RWPE2 (cell line): ENCODE measurements at regions not wholly inside any gene's neighbourhood (a gene's known extent, or its start where the extent isn't known, plus 50 kb on each side); places are given as distances from the start of the nearest gene placed in this dataset.

Source experiments
- ATAC-seq: fragments of 200-7000 bp; cut with Tn5 transposase; 3 replicates; pipeline ENCODE4 v1.9.1; 2021; ENCODE audit warnings: low read depth
- DNase-seq: peaks from one replicate; pipeline ENCODE4 v3.0.0-alpha.2; 2020; ENCODE audit warnings: low spot score
- H3K27ac ChIP-seq: fragments of 450-650 bp; 2 replicates; pipeline ENCODE4 v1.5.1; 2017; ENCODE audit warnings: mild to moderate bottlenecking; ENCODE audit not compliant: poor library complexity, severe bottlenecking
- H3K27me3 ChIP-seq: fragments of 250-450 bp; sonication (Bioruptor Pico); 2 replicates; pipeline ENCODE4 v1.5.1; 2021; ENCODE audit warnings: mild to moderate bottlenecking, moderate library complexity; ENCODE audit not compliant: insufficient read depth, poor library complexity, severe bottlenecking
- H3K36me3 ChIP-seq: fragments of 250-450 bp; sonication (Bioruptor Pico); 2 replicates; pipeline ENCODE4 v1.5.1; 2020; ENCODE audit warnings: low read depth, mild to moderate bottlenecking, moderate library complexity
- H3K4me1 ChIP-seq: fragments of 250-450 bp; sonication (Bioruptor Pico); 2 replicates; pipeline ENCODE4 v1.5.1; 2021; ENCODE audit warnings: mild to moderate bottlenecking, moderate library complexity; ENCODE audit not compliant: insufficient read depth, poor library complexity, severe bottlenecking
- H3K4me3 ChIP-seq: fragments of 250-450 bp; sonication (Bioruptor Pico); 2 replicates; pipeline ENCODE4 v1.5.1; 2021; ENCODE audit warnings: mild to moderate bottlenecking, moderate library complexity; ENCODE audit not compliant: severe bottlenecking
- H3K9me3 ChIP-seq: fragments of 250-450 bp; sonication (Bioruptor Pico); 2 replicates; pipeline ENCODE4 v1.5.1; 2021; ENCODE audit warnings: mild to moderate bottlenecking, moderate library complexity; ENCODE audit not compliant: severe bottlenecking
- CTCF ChIP-seq: fragments of 450-650 bp; IDR thresholded peaks from one replicate; pipeline ENCODE4 v1.5.1; 2017; ENCODE audit warnings: mild to moderate bottlenecking, moderate library complexity; ENCODE audit not compliant: poor library complexity, severe bottlenecking

DNA sequence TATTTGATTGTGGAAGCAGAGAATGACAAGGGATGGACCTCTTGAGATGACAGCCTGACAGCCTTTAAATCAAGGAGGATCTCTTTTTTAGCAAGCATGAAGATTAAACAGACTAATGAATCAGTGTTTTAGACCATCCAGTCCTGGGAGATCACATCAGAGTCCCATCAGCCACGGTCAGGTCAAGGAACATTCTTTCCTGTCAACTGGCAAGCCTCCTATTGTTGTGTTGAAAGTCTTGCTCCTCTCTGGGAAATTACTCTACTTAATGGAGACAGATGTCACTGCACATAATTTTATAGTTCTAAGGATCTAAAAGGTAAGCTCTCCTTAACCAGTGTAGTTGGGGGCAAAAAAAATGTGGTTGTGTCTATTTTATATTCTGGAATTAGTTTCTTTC lies 469.0 kb downstream of the TMEM182 start:
- Histone ChIP-seq H3K27me3 (peaks cover 5% of the 10 kb centered on the region), H3K4me1 (no peaks in the 10 kb centered on the region), H3K4me3 (no peak overlapping the region), H3K36me3 (no peaks in the 10 kb centered on the region), H3K27ac (no peak overlapping the region), H3K9me3 (no peaks in the 10 kb centered on the region)
- no peak for ATAC-seq
- no peak for TF ChIP-seq CTCF
- no peak for DNase-seq

DNA sequence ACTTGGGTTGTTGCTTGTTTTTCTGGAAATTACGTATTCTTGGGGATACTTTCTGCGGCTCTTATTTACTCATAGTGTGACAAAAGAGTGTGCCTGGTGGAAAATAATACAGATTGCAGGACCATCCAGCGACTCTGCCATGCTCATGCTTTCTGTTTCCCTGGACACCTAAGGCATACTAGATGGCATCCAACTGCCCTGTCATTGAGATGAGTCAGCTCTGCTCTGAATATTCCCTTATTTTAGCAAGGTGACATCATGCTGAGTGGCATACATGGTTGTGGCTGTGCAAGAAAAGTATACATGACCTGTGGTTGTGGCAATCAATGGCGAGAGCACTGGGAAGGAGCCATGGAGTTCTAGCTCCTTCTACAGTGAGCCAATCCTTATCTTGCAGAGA lies 471.0 kb downstream of the TMEM182 start:
- no peak for DNase-seq
- Histone ChIP-seq H3K4me3 (no peak overlapping the region), H3K27me3 (no peaks in the 10 kb centered on the region), H3K36me3 (no peaks in the 10 kb centered on the region), H3K4me1 (no peaks in the 10 kb centered on the region), H3K27ac (no peak overlapping the region), H3K9me3 (no peaks in the 10 kb centered on the region)
- ATAC-seq: no peak
- TF ChIP-seq CTCF: no peak

DNA sequence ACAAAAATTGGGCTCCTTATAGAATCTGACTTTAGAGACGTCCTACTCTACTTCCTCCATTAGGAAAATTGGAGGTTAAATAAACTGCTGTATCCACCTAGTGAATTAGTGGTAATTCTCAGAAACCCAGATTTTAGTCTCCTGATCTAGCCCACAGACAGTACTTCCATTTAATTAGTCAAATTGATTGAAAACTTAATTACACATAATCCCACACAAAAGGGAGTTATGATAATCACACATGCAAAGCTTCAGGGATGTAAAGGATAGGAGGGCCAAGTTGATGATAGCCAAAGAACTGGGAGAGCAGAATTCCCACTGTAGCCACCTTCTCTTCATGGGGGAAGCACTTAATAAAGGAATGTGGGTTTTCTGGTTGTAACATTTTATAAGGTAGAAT lies 471.9 kb downstream of the TMEM182 start:
- no peak overlapping the region for H3K27ac ChIP-seq
- TF ChIP-seq CTCF: no peak
- H3K36me3 ChIP-seq: no peaks in the 10 kb centered on the region
- no peaks in the 10 kb centered on the region for H3K4me1 ChIP-seq
- H3K27me3 ChIP-seq: no peaks in the 10 kb centered on the region
- no peak overlapping the region for H3K4me3 ChIP-seq
- no peaks in the 10 kb centered on the region for H3K9me3 ChIP-seq
- ATAC-seq (no peak), DNase-seq (no peak)

DNA sequence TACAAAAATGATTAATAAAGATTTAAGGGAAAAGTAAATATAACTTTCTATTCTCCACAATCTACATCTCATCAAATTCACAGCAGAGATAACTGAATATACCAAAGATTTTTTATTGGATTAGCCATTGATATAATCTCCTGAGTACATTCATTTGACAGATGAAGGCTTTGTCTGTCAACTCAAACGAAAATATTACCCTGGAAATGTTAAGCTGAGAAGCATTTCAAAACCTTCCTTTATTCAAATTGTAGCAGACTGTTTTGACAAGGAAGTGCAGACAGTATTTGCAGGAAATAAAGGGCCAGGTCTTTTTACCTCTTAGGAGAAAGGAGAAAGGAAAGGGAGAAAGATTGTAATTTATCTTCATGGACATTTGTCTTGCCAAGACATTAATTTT lies 473.5 kb downstream of the TMEM182 start:
- no peaks in the 10 kb centered on the region for H3K36me3 ChIP-seq
- H3K27me3 ChIP-seq: no peaks in the 10 kb centered on the region
- no peaks in the 10 kb centered on the region for H3K4me1 ChIP-seq
- DNase-seq (no peak), ATAC-seq (no peak)
- no peak for TF ChIP-seq CTCF
- no peak overlapping the region for H3K27ac ChIP-seq
- H3K9me3 ChIP-seq: no peaks in the 10 kb centered on the region
- H3K4me3 ChIP-seq: no peak overlapping the region

- DNase-seq (no peak), ATAC-seq (no peak)
- Histone ChIP-seq H3K27me3 (no peaks in the 10 kb centered on the region), H3K36me3 (no peaks in the 10 kb centered on the region), H3K9me3 (no peaks in the 10 kb centered on the region), H3K4me1 (no peaks in the 10 kb centered on the region), H3K27ac (no peak overlapping the region), H3K4me3 (no peak overlapping the region)
- TF ChIP-seq CTCF: no peak
These were observed 487.6 kb downstream of the TMEM182 start for GRCh38 chr2:103249462-103249861.
